SK-N-DZ (cell line): ENCODE measurements at regions not wholly inside any gene's neighbourhood (a gene's known extent, or its start where the extent isn't known, plus 50 kb on each side); places are given as distances from the start of the nearest gene placed in this dataset.
A peak's percentile ranks its signal among the peaks of the same experiment; 100 is the strongest.
"Not testable (repeated sequence)": the region's sequence is repeated elsewhere in the genome, so short reads cannot be mapped to it uniquely, and the experiment has no call there.

ENCODE experiments used
- DNase-seq: peaks from one replicate; pipeline ENCODE4 v3.0.0-alpha.2; 2015; ENCODE audit warnings: low spot score

DNA sequence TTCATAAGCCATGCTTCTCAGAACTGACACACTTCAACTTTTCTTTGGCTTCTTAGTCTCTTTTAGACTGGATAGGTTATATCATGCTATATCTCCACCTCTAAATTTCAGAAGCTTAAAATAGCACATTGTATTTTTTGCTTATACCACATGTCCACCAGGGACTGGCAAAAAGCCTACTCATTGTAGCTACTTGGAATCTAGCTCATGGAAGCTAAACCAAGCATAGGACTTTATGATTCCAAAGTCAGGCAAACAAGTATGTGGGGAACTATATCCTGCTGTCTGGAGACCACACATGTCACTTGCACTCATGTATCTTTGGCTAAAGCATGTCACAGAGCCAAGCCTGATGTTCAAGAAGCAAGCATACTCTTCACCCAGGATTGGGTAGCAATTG lies 245.0 kb upstream of the RASGRP1 start:
- no peak for DNase-seq

DNA sequence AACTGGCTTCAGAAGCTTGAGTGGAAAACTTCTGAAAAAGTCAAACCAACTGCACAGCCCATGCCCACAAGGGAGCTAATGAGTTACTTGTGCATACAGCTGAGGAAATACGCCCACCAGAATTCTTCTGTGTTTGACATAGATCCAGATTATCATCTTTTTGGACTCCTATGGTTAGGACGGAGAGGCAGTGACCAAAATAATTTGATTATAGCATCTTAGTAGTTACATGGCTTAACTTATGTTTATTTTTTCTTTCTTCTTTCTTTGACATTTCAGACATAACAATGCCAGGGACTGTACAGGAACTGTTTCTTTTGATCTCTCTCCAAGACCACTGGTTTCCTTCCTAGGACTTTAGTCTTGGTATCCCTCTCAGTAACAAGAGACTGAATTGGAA lies 246.1 kb upstream of the RASGRP1 start:
- DNase-seq: no peak

DNA sequence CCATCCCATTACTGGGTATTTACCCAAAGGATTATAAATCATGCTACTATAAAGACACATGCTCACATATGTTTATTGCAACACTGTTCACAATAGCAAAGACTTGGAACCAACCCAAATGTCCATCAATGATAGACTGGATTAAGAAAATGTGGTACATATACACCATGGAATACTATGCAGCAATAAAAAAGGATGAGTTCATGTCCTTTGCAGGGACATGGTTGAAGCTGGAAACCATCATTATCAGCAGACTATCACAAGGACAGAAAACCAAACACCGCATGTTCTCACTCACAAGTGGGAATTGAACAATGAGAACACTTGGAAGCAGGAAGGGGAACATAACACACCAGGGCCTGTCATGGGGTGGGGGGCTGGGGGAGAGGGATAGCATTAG lies 249.6 kb upstream of the RASGRP1 start:
- not testable (repeated sequence) for DNase-seq

DNA sequence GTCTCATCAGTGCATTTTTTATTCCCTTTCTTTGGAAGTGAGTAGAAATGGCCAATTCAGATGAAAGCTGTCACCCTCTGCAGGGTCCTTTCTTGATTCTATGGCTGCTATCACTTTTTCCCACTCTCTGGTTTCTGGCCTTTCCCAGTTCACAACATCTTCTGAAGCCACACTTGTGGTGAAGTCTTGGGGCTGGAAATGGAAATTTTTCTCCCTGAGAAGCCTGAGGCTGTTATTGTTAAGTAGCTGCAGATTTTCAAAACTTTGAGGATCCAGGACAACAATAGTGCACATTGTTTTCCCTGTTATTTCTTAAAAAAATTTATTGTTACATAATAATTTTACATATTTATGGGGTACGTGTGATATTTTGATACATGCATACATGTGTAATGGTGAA lies 250.3 kb upstream of the RASGRP1 start:
- no peak for DNase-seq

DNA sequence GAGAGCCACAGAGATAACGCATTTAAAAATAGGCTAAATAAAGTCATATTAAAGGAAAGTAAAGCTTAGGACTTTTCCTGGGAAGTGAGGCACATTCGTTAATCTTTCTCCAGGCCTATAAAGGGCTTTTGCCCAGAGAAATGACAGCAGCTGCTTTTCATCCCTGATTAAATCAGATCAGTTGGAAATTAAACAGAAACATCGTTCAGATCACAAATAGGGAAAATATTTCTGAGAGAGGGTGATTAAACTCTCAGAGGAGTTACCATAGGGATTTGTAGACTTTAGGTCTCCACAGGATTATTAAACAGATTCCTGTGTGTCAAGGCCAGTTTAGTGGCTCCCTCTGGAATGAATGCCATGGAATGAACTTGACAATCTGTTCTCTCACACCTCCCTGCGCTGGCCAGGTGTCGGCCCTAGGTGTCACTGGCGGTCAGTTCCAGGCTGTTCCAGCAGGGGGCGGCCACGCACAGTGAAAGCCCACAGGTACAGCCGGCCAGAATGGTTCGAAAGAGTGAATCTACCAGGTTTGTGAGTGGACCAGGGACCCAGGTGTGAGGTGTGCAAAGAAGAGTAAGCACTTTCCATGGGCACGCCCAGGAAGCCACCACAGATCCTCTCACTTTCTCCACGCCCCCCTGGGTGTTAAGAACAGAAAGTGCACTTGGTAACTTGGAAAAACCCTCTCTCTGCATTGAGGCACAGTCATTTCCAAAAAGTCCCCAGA lies 253.0 kb upstream of the RASGRP1 start:
- DNase-seq: peak; percentile 75

DNA sequence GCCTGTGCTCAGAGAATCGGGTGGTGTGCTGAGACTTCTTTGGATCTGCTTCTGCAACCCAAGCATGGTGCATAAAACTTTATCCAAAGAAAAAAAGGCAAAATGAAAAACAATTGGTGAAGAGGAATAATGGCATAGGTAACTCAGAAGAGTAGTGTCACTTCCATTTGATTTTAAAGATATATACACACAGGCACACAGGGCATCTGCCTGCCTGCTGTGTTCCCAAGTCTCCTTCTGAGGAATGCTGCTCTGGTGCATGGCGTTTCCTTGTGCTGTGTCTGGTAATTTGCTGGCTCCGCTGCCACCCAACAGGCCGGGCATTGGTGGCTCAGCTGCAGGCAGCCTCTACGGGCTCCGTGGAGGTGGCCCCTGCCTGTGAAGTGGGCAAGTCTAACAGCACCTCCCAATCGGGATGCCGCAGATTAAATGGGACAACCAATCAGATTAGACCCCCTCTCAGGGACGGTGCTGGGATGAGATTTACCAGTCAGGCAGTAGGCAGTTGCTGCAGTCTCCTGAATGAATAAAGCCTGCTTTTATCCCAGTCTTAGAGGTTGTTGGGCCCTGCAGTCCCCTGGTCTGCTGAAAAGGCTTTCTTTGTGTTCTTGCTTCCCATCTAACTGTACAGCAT lies 253.7 kb upstream of the RASGRP1 start:
- peak; percentile 66 for DNase-seq

DNA sequence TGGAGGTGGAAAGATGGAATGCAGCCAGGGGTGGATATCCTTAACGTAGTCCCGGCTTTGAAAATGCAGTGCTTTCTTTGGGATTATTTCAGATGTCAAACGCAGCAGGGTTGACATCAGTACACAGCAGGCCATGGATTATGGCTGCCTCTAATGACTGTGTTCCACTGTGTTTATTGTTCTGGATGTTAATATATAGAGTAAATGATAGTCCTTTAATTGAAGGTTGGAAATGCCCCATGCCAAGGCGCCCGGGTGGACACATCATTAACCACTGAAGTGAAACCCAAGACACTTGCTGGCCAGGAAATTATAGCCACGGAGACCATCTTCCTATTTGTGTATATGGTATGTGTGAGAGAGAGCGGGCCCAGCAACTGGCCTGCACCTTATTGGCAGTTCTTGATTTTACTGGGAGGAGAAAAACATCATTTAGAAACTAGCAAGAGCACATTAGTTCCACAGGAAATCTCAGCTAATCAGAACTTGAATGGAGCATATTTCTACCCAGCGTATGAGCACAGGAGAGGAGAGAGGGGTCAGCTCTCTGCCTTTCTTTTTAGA lies 254.9 kb upstream of the RASGRP1 start:
- no peak for DNase-seq

DNA sequence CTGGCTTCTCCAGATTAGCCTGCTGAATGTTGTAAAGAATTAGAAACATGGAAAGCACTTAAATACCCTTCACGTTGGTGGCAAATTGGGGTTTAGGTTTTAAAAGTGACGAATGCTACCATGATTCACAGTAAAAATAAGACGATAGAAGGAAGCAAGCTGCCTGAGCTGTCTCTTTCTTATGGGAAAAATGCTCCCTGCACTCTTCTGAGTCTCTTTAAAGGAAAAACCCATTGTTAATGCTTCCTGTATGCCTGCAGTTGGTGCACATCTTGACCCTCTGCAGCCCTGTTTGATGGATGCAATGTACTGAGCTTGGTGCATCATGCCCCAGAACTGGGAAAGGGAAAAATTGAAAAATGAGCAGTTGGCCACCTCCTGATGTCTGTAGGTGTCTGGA lies 258.6 kb upstream of the RASGRP1 start:
- DNase-seq: no peak

DNA sequence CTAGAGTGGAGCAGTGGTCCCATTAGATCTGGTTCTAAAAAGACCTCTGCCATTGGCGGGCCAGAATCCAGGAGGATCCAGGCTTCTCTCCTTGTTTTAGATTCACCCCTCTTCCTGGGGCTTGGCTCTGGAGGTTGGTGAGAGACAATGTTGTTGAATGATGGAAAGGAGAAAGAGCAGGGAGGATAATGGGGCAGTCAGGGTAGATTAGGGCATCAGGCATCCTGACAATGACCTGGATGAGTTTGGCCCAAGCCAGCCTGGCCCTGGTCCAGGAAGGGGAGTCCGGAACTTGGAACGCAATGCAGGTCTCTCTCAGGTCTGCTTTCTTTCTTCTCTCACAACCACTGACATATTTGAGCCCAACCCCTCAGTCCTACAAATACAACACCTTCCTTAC lies 260.1 kb upstream of the RASGRP1 start:
- no peak for DNase-seq

DNA sequence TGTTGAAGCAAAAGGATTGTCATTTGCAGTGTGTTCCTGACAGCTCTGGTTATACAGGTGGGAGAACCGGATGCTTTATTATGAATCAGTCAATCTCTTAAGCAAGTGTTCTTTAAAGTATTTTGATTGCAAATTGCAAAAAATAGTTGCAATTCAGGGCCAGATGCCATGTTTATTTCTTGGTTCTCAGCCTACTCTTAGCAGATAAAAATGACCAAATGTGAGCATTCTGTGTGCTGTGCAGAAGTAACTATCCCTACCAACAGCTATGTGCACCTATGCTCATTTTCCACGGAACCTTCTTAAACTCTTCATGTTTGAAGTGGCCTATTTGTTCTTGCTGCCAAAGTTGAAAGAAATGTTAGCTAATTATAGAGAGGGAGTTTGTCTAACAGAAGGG lies 262.3 kb upstream of the RASGRP1 start:
- no peak for DNase-seq

DNA sequence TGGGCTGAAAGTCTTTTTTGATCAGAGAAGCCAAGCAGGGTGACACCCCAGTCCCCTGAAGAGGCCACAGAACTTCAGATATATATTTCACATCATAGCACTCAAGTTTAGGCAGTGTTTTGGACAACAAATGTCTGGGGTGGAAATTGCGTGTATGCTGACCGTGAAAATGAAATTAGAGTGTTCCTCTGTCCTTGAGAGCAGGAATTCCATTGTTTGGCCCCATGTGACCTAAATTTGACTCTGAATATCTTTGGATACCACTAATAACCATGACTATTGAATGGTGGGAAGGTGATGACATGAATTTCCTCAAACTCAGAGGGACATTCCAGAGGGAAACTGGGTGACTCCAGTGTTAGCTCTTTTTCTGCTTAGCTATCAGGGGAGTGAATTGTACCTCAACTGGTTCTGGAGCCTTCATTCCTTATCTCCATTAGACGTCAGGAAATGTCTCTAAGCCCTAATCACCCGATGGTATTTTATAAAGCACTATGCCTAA lies 263.5 kb upstream of the RASGRP1 start:
- no peak for DNase-seq

DNA sequence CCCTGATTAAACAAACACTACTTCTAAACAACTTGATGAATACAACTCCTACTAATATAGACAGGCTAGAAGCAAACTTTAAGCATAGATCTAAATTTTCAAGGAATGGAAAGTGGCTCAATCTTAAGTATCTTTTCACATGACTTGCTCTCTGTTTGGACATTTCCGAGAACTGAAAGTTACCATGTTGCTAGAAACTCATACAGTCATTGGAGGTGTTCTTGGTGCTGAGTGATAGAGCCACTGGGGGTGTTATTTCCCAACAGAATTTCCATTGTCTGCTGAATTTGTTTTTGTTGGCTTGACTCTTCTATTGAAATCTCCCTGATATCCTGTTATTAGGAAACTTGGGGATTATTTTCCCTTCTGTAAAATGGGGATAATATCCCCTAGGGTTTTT lies 264.5 kb upstream of the RASGRP1 start:
- no peak for DNase-seq

DNA sequence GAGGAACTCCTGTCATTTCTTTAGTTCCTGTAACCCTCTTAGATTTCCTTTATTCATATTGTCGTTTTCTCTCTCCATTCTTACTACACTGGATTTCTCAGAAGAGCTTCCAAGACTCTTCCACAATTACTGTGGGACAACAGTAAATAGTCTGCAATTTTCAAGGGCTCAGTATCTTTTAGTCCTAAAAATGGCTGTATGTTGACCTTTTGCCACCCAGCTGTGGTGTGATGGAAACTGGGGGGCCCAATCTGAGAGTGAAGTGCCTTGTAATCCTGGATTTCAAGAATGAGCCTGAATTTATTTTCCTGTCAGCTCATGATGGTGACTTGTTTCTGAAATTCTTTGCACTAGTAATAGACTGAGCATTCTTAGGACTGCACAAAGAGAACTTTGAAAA lies 277.6 kb upstream of the RASGRP1 start:
- no peak for DNase-seq

DNA sequence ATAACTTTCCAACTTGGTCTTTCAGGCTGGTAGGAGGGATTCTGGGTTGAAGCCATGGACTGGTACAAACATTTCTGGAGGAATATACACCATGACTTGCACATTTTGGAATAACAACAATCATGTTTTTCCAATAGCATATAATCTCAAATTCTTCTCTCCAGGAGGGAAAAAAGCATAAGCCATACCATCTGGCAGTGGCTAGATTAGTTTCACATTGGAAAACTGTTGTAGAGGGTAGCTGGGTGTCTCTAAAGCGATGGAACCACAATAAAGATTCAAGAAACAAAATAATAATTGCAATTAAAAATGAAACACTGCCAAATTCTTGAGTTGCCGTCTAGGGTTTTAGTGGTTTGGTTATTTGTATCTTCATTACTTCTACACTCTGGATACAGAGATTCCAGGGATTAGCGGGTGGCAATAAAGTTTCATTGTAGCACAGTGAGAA lies 278.5 kb upstream of the RASGRP1 start:
- DNase-seq: no peak

DNA sequence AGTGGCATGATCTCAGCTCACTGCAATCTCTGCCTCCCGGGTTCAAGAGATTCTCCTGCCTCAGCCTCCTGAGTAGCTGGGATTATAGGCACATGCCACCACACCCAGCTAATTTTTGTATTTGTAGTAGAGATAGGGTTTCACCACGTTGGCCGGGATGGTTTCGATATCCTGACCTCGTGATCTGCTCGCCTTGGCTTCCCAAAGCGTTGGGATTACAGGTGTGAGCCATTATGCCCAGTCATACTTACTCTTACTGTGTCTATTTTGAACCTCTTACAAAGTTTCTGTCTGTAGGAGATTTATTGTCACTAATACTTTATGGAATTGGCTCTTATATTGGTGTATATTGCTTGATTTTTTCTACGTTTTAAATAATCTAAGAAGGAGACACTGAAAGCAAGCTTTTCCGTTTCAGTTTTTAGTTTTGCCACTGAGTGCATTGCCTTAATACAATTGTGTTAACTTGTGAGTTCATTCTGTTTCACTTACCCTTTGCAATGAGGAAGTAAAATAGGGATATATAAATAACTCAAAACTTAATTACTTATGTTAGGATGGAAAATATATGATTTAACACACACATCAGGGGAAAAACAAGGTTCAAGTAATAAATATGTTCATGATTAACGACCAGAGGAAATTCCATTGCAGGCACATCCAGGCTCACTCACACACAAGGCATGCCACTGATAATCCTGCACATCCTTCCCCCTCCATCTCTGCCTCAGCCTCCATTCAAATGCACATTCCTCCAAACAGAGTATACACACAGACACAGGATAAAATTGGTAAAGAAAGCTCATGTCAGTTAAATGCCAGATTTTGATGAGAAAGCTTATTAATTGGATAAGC lies 279.3 kb upstream of the RASGRP1 start:
- DNase-seq: no peak

DNA sequence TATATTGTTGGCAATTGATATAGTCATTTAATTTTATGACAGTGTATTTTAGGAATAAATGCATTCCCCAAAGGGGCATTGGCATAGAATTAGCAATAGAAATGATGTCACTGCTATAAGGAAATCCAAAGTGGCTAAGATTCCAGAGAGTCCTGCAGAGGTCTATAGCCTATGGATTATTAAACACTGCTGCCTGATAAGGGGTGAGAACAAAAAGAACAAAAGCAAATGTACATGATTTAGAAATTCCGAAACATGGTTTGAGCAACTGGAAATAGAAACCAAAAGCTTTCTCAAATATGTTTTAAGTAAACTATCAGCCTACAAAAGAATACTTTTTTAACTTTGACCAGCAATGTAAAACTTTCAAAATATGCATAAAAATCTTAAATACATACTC lies 280.1 kb upstream of the RASGRP1 start:
- DNase-seq: no peak

DNA sequence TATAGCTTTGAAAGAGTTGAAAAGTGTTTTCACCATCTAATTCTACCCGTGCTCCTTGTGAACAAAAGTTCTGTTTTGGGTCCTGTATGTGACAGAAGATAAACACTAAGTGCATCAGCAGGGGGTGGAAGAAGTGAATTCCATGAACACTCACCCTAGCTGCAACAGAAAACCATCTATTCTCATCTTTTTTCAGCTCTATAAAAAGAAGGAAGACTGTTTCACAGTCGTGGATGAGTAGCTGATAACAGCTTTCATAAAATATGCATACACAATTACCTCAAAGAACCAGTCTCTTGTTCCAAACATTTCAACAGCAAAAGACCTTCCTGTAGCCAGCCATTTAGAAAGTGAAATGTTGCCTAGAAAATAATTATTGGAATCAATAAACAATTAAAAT lies 281.7 kb upstream of the RASGRP1 start:
- DNase-seq: no peak

DNA sequence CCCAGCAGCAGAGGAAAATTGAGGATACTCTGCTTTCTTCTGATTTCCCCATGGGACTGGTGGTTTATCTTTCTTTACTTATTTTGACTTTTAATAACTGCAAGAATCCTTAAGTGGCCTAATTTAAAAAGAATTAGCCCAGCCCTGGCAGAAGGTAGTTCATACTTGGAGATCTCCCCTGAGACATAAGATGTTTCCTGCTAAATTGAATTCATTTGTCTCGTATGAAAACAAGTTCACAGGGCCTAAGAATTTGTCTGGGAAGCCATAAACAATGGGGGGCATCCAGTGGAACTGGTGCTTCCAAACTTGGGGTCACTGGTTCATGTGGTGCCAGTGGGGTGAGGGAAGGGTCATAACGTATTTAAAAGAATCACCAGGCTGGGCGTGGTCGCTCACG lies 283.1 kb upstream of the RASGRP1 start:
- DNase-seq: no peak

DNA sequence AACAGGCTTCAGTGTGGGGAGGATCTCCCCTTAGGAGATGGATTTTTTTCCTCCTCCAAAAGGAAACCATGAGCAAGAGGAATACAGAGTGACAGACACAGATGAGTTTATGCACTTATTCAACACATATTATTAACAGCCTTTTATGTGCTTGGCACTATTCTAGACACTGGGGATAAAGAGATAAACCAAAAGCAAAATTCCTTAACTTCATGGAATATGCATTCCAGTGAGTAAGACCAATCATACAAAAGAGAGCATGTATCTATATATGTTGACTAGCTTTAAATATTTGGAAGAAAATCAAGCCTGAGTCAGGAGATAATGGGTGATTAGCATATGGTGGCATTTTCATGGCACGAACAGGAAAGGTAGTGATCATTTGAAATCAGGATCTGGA lies 284.4 kb upstream of the RASGRP1 start:
- DNase-seq: no peak

DNA sequence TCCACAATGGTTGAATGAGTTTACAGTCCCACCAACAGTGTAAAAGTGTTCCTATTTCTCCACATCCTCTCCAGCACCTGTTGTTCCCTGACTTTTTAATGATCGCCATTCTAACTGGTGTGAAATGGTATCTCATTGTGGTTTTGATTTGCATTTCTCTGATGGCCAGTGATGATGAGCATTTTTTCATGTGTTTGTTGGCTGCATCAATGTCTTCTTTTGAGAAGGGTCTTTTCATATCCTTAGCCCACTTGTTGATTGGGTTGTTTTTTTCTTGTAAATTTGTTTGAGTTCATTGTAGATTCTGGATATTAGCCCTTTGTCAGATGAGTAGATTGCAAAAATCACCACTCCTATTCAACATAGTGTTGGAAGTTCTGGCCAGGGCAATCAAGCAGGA lies 287.6 kb upstream of the RASGRP1 start:
- not testable (repeated sequence) for DNase-seq

DNA sequence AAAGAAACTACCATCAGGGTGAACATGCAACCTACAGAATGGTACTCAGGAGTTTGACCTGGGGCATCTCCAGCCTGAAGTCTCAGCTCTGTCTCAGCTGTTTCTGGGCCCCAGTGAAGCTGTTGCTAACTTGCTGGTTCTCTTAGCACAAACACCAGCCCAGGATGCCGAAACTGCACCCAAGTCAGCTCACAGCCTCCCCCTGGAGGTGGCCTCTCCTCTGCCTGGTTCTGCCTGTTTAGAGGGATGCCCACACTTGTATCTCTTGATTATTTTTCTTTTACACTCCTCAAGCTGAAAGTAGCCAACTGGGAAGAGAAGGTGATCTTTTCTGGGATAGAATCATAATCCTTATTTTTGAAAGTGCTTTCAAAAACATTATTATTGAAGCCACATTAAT lies 289.0 kb upstream of the RASGRP1 start:
- peak; percentile 18 for DNase-seq

DNA sequence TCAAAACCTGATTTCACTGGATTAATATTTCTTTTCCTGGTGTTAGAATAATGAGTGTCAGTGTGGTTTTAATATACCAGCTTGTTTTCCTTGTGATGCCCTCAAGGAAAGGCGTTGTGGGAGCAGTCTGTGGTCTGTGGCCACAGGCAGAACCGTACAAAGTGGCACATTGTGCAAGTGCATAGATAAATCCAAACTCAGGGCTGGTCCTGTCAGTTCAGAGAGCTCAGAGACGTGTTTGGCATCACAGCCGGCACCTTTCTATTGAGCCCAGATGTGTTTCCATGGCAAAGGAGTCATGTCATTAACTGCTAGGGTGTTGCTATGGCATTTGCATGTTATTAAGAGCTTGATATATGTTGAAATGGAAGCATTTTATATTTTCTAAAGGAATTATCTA lies 289.9 kb upstream of the RASGRP1 start:
- no peak for DNase-seq
